SK-N-SH (cell line): ENCODE measurements at regions not wholly inside any gene's neighbourhood (a gene's known extent, or its start where the extent isn't known, plus 50 kb on each side); places are given as distances from the start of the nearest gene placed in this dataset.

Source experiments
- CTCF ChIA-PET: fragments of 300-600, 350-600 bp; formaldehyde crosslinking; extraction: SDS; loops from one replicate; lab custom pipeline; 2021; lab: Yijun Ruan, JAX
- POLR2A ChIA-PET: fragments of 350-600 bp; sonication (Branson Sonifier 250); formaldehyde crosslinking; extraction: SDS; loops from one replicate; lab custom pipeline; 2020; ENCODE audit warnings: antibody characterized with exemption, inconsistent platforms; lab: Yijun Ruan, JAX
- DNase-seq: peaks from one replicate; pipeline ENCODE4 v3.0.0; 2012
- H2AFZ ChIP-seq: fragments of 200-600 bp; sonication (generic); 2 replicates; pipeline ENCODE4 v1.8.1; 2016; ENCODE audit warnings: antibody characterized with exemption, mild to moderate bottlenecking, low read depth
- H3F3A ChIP-seq: fragments of 200-600 bp; sonication (generic); replicated peaks from 2 replicates; pipeline ENCODE3; 2016; ENCODE audit warnings: antibody characterized with exemption, mild to moderate bottlenecking; ENCODE audit not compliant: insufficient read depth
- H3K27ac ChIP-seq, 2 experiments: fragments of 200-500 bp in 1 of 2; fragments of 200-600 bp in 1 of 2; sonication (Bioruptor generic) in 1 of 2; sonication (generic), shearing (Covaris generic) in 1 of 2; 2 replicates each; pipeline versions ENCODE4 v1.5.1 to v1.6.1; 2014 to 2016; ENCODE audit warnings: low read depth in 2 of 2, inconsistent platforms in 1 of 2, low read length in 1 of 2, mild to moderate bottlenecking in 1 of 2, mixed read lengths in 1 of 2
- H3K27me3 ChIP-seq: fragments of 200-600 bp; sonication (generic), shearing (Covaris generic); 2 replicates; pipeline ENCODE4 v1.6.1; 2016; ENCODE audit warnings: mixed run types; ENCODE audit not compliant: insufficient read depth
- H3K36me3 ChIP-seq, 2 experiments: fragments of 200-500 bp in 1 of 2; fragments of 200-600 bp in 1 of 2; sonication (Bioruptor generic) in 1 of 2; sonication (generic) in 1 of 2; replicated peaks in 1 of 2; 2 replicates each; pipeline versions ENCODE3 to v1.5.1; 2014 to 2016; ENCODE audit warnings: low read length in 1 of 2, mild to moderate bottlenecking in 1 of 2; ENCODE audit not compliant: insufficient read depth in 2 of 2, control insufficient read depth in 1 of 2
- H3K4me1 ChIP-seq, 2 experiments: fragments of 200-500 bp in 1 of 2; fragments of 200-600 bp in 1 of 2; sonication (Bioruptor generic) in 1 of 2; sonication (generic), shearing (Covaris generic) in 1 of 2; 2 replicates each; pipeline versions ENCODE4 v1.5.1 to v1.6.1; 2014 to 2016; ENCODE audit warnings: low read depth in 1 of 2, low read length in 1 of 2, mixed run types in 1 of 2; ENCODE audit not compliant: insufficient read depth in 2 of 2, control insufficient read depth in 1 of 2
- H3K4me2 ChIP-seq: fragments of 200-600 bp; sonication (generic), shearing (Covaris generic); 2 replicates; pipeline ENCODE4 v1.6.1; 2017; ENCODE audit warnings: mixed run types
- H3K4me3 ChIP-seq, 2 experiments: fragments of 200-500 bp in 1 of 2; fragments of 200-600 bp in 1 of 2; sonication (Bioruptor generic) in 1 of 2; sonication (generic), shearing (Covaris generic) in 1 of 2; 2 replicates each; pipeline versions ENCODE4 v1.5.1 to v1.8.1; 2014 to 2016; ENCODE audit warnings: low read depth in 2 of 2, inconsistent platforms in 1 of 2, low read length in 1 of 2, mild to moderate bottlenecking in 1 of 2, mixed read lengths in 1 of 2, moderate library complexity in 1 of 2
- H3K79me2 ChIP-seq: fragments of 200-600 bp; sonication (generic); 2 replicates; pipeline ENCODE4 v1.8.1; 2017; ENCODE audit warnings: mild to moderate bottlenecking; ENCODE audit not compliant: insufficient read depth
- H3K9ac ChIP-seq: fragments of 200-600 bp; sonication (generic); 2 replicates; pipeline ENCODE4 v1.6.1; 2017; ENCODE audit warnings: mixed run types
- H3K9me2 ChIP-seq: fragments of 200-600 bp; sonication (generic); 2 replicates; pipeline ENCODE4 v1.6.1; 2017; ENCODE audit warnings: mixed run types
- H3K9me3 ChIP-seq: fragments of 200-600 bp; sonication (generic); 2 replicates; pipeline ENCODE4 v1.6.1; 2017; ENCODE audit warnings: mixed run types, mild to moderate bottlenecking, moderate library complexity
- H4K20me1 ChIP-seq: fragments of 200-600 bp; sonication (generic); 2 replicates; pipeline ENCODE4 v1.6.1; 2017; ENCODE audit warnings: mild to moderate bottlenecking, mixed run types; ENCODE audit not compliant: insufficient read depth
- CHD2 ChIP-seq: fragments of 150-350 bp; IDR thresholded peaks from 2 replicates; pipeline ENCODE4 v1.6.1; 2018; ENCODE audit warnings: low read length; ENCODE audit not compliant: partially characterized antibody
- CTCF ChIP-seq: fragments of 200-600 bp; sonication (generic); IDR thresholded peaks from 2 replicates; pipeline ENCODE4 v1.6.1; 2017; ENCODE audit warnings: antibody characterized with exemption, mild to moderate bottlenecking, moderate library complexity
- ELF1 ChIP-seq: IDR thresholded peaks from 2 replicates; pipeline ENCODE4 v1.4.0; 2012
- EZH2phosphoT487 ChIP-seq: fragments of 200-600 bp; sonication (generic); IDR thresholded peaks from 2 replicates; pipeline ENCODE4 v1.6.1; 2017; ENCODE audit warnings: low read depth, mixed run types, mild to moderate bottlenecking, antibody characterized with exemption, moderate library complexity, borderline replicate concordance
- FOSL2 ChIP-seq: IDR thresholded peaks from 2 replicates; pipeline ENCODE4 v1.4.0; 2012; ENCODE audit warnings: low read depth, mild to moderate bottlenecking, moderate library complexity, borderline replicate concordance
- FOXM1 ChIP-seq: IDR thresholded peaks from 2 replicates; pipeline ENCODE4 v1.4.0; 2012; ENCODE audit warnings: low read depth, mild to moderate bottlenecking
- GATA2 ChIP-seq: sonication (generic); formaldehyde crosslinking; IDR thresholded peaks from 2 replicates; pipeline ENCODE4 v1.5.0; 2020; ENCODE audit warnings: mild to moderate bottlenecking, missing genetic modification reagents
- IRF3 ChIP-seq: fragments of 150-350 bp; IDR thresholded peaks from 2 replicates; pipeline ENCODE4 v1.6.1; 2016; ENCODE audit warnings: mild to moderate bottlenecking, low read depth, low read length
- POLR2AphosphoS5 ChIP-seq: IDR thresholded peaks from 2 replicates; pipeline ENCODE4 v1.6.1; 2012; ENCODE audit warnings: low read depth, low read length
- RFX5 ChIP-seq: IDR thresholded peaks from 2 replicates; pipeline ENCODE4 v1.6.1; 2012; ENCODE audit warnings: mild to moderate bottlenecking, improper control_type of control experiment, low read length
- SIN3A ChIP-seq: IDR thresholded peaks from 2 replicates; pipeline ENCODE4 v1.6.1; 2012; ENCODE audit warnings: low read depth, mild to moderate bottlenecking, low read length, moderate library complexity, borderline replicate concordance
- SMC3 ChIP-seq: IDR thresholded peaks from 2 replicates; pipeline ENCODE4 v1.6.1; 2012; ENCODE audit warnings: low read depth, low read length, improper control_type of control experiment
- USF1 ChIP-seq: IDR thresholded peaks from 2 replicates; pipeline ENCODE4 v1.4.0; 2012; ENCODE audit warnings: low read depth, borderline replicate concordance
- USF2 ChIP-seq: fragments of 150-350 bp; IDR thresholded peaks from 2 replicates; pipeline ENCODE4 v1.6.1; 2017; ENCODE audit warnings: antibody characterized with exemption, low read length, low read depth, borderline replicate concordance
- YY1 ChIP-seq: IDR thresholded peaks from 2 replicates; pipeline ENCODE4 v1.4.0; 2012; ENCODE audit warnings: low read depth, mild to moderate bottlenecking
- ZBTB33 ChIP-seq: IDR thresholded peaks from 2 replicates; pipeline ENCODE4 v1.4.0; 2012; ENCODE audit warnings: low read depth, borderline replicate concordance
- WGBS: methylation state at CpG from one replicate; pipeline ENCODE4 v1.1.6; 2017; ENCODE audit warnings: low lambda C conversion rate; 5-methylcytosine and 5-hydroxymethylcytosine counted together

GRCh38 chr7:13633857-13634256 lies 355.6 kb downstream of the ETV1 start:
- H3K9me2 ChIP-seq = no peaks in the 10 kb centered on the region
- no peaks in the 10 kb centered on the region for H3F3A ChIP-seq
- no peak overlapping the region for H3K4me3 ChIP-seq
- CTCF ChIA-PET = interaction anchor here (0.6 kb wide), 1 partner anchor 17 kb away, joined by 3 read pairs; no protein-coding TSS in a partner anchor
- no peaks in the 10 kb centered on the region; a peak in 1 of 4 replicates for H3K4me1 ChIP-seq
- no peak overlapping the region for H3K9ac ChIP-seq
- no peak overlapping the region for H3K4me2 ChIP-seq
- WGBS = 50% methylated on average over 3 of the region's 3 CpGs
- no peak overlapping the region for H3K27ac ChIP-seq
- no peak for TF ChIP-seq USF2
- TF ChIP-seq GATA2 = no peak
- TF ChIP-seq CTCF = no peak
- TF ChIP-seq FOXM1 = no peak
- TF ChIP-seq YY1 = no peak
- TF ChIP-seq SMC3 = no peak
- TF ChIP-seq POLR2AphosphoS5 = no peak
- no peak for TF ChIP-seq ELF1
- no peak for TF ChIP-seq SIN3A
- TF ChIP-seq IRF3 = no peak
- no peak for TF ChIP-seq ZBTB33
- TF ChIP-seq USF1 = no peak
- no peak for TF ChIP-seq EZH2phosphoT487
- TF ChIP-seq FOSL2 = no peak
- TF ChIP-seq CHD2 = no peak
- no peak for TF ChIP-seq RFX5
- POLR2A ChIA-PET = no interaction called here
- no peaks in the 10 kb centered on the region for H4K20me1 ChIP-seq
- no peak for DNase-seq
- no peaks in the 10 kb centered on the region for H3K79me2 ChIP-seq
- H2AFZ ChIP-seq = no peak overlapping the region
- no peaks in the 10 kb centered on the region for H3K27me3 ChIP-seq
- no peaks in the 10 kb centered on the region for H3K36me3 ChIP-seq
- no peaks in the 10 kb centered on the region for H3K9me3 ChIP-seq
